ENCODE measurements at regions not wholly inside any gene's neighbourhood (a gene's known extent, or its start where the extent isn't known, plus 50 kb on each side); places are given as distances from the start of the nearest gene placed in this dataset.
A peak's percentile ranks its signal among the peaks of the same experiment; 100 is the strongest.

DNA sequence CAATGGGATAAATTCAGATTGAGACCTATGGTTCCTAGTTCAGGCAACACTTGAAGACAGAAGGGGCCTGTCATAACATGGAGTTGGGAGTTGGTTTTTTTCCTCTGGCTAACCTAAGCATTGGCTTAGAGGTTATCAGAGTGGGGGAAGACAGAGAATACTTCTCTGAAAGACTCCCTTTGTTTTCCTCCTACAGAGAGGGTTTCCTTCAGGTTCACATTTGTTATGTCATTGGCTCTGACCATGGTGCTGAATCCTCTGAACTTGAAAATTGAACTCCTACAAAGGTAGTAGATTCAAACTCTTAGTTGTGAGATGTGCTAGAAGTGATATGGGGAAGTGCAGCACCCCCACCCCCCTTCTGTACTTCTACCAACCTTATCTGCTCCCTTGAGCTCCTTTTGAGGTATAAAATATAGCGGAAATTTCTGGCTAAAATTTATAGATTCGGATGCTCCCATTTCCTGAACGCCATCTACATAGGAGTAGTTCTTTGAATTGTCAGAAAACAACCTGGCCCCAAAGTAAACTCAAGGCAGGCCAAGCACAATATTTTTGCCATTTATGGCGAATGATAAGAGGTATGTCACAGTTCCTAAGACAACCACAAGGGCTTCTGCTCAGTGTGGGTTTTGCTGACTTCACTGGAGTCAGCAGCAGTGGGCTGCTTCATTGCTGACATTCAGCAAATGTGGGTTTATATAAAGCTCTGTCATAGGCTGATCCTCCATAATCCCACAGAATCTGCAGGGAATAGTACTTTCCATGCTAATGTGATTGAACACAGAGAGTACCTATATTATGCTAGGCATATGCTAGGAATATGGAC, 131.6 kb upstream of the KLF14 start:
- DNase-seq (ENCODE audit: insufficient read length, low spot score), result no peak
- FAIRE-seq, result no peak
- TF ChIP-seq TAF1 (IDR thresholded peaks at IDR 0.05; ENCODE audit: low read depth, low read length), result no peak
- TF ChIP-seq SPI1 (IDR thresholded peaks at IDR 0.05; ENCODE audit: low read depth, low read length), result peak; percentile 19; the same call in 1 of the 2 replicates

DNA sequence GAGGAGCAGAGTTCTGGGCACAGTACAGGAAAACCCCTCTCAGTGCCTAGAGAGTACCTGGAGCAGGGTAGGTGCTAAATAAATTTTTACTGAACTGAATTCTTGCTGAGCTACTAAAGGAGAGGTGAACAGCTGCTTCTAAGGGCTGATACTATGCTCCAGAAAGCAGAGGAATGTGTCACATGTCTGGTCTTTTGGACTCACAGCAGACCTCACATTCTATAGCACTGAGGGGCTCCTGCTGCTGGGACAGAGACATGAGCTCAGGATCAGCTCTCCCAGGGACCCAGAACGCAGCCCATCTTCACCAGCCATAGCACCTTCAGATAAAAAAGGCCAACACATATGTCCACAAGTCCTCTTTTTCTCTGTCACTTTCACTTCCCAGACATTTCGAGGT, 133.0 kb upstream of the KLF14 start:
- FAIRE-seq (no peak), DNase-seq (ENCODE audit: insufficient read length, low spot score) (no peak)
- no peak for TF ChIP-seq SPI1 (IDR thresholded peaks at IDR 0.05; ENCODE audit: low read depth, low read length)
- no peak for TF ChIP-seq POLR2A (IDR thresholded peaks at IDR 0.05; ENCODE audit: low read depth, low read length)
- 0 out of 2 replicates have a peak, but pooled peaks have one; percentile 4 for TF ChIP-seq POLR2AphosphoS5 (IDR thresholded peaks at IDR 0.05; ENCODE audit: low read depth, low read length)
- TF ChIP-seq PAX5 (IDR thresholded peaks at IDR 0.05; ENCODE audit: insufficient read depth, low read length, severe bottlenecking), result no peak
- TF ChIP-seq POU2F2 (IDR thresholded peaks at IDR 0.05; ENCODE audit: low read depth, low read length), result no peak
- TF ChIP-seq TAF1 (IDR thresholded peaks at IDR 0.05; ENCODE audit: low read depth, low read length), result no peak

DNA sequence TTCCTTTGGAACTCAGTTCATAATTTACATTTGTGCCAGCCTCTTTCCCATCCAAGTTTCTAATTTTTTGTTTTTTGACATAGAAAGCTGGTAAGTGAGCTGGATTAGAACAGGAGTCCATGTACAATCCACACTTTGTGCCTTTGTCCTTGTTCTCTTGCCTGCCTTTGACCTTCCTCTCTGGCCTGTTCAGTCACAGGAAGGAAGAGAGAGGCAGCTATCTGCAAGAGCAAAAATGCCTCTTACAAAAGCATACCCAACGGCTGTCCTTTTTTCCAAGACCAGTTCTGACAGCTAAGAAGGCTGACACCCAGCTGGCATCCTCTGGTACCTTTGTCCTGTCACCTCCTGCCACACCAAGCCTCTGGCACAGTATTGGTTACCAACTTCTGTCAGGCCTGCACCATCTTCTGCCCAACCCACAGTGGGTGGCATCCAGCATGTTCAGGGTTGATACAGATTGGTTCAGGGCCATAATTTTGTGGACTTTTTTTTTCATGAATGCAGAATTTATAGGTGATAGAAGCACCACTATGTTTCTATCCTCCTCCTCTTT, 133.7 kb upstream of the KLF14 start:
- TF ChIP-seq POLR2AphosphoS5 (IDR thresholded peaks at IDR 0.05; ENCODE audit: low read depth, low read length) (no peak), POU2F2 (IDR thresholded peaks at IDR 0.05; ENCODE audit: low read depth, low read length) (no peak), TAF1 (IDR thresholded peaks at IDR 0.05; ENCODE audit: low read depth, low read length) (no peak), PAX5 (IDR thresholded peaks at IDR 0.05; ENCODE audit: insufficient read depth, low read length, severe bottlenecking) (no peak), SPI1 (IDR thresholded peaks at IDR 0.05; ENCODE audit: low read depth, low read length) (no peak), POLR2A (IDR thresholded peaks at IDR 0.05; ENCODE audit: low read depth, low read length) (no peak)
- DNase-seq (ENCODE audit: insufficient read length, low spot score) (no peak), FAIRE-seq (no peak)

DNA sequence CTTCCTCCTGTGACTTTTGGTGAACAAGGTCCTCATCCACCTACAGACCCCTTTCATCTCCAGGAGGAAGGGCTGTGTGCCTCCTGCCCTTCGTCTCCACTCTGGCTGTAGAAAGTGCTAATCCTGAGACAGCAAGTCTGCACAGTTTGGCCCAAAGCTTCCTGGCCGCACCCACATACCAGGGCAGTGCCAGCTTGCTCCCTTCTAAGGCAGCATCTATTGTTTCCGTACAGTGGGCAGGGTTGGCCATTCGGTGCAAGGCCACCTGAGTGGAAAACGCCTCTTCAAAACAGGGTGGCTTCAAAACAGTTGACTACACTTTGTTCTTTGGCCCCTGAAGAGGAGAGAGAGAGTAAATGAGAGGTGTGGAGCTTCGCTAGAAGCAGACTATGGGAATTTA, 134.1 kb upstream of the KLF14 start:
- TF ChIP-seq PAX5 (IDR thresholded peaks at IDR 0.05; ENCODE audit: insufficient read depth, low read length, severe bottlenecking) (no peak), SPI1 (IDR thresholded peaks at IDR 0.05; ENCODE audit: low read depth, low read length) (no peak), POLR2AphosphoS5 (IDR thresholded peaks at IDR 0.05; ENCODE audit: low read depth, low read length) (no peak), POU2F2 (IDR thresholded peaks at IDR 0.05; ENCODE audit: low read depth, low read length) (no peak), TAF1 (IDR thresholded peaks at IDR 0.05; ENCODE audit: low read depth, low read length) (no peak), POLR2A (IDR thresholded peaks at IDR 0.05; ENCODE audit: low read depth, low read length) (no peak)
- FAIRE-seq (no peak), DNase-seq (ENCODE audit: insufficient read length, low spot score) (no peak)

DNA sequence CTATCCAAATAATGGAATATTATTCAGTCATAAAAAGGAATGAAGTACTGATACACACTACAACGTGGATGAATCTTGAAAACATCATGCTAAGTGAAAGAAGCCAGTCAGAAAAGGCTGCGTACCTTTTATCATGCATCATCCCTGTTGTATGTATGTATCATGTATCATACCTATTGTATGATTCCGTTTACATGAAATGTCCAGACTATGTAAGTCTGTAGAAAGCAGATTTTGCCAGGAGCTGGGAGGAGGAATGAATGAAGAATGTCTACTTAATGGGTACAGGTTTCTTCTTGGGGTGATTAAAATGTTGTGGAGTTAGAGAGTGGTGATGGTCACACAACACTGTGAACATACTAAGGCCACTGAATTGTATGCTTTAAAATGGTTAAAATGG, 135.9 kb upstream of the KLF14 start:
- no peak for TF ChIP-seq SPI1 (IDR thresholded peaks at IDR 0.05; ENCODE audit: low read depth, low read length)
- FAIRE-seq (no peak), DNase-seq (ENCODE audit: insufficient read length, low spot score) (no peak)

DNA sequence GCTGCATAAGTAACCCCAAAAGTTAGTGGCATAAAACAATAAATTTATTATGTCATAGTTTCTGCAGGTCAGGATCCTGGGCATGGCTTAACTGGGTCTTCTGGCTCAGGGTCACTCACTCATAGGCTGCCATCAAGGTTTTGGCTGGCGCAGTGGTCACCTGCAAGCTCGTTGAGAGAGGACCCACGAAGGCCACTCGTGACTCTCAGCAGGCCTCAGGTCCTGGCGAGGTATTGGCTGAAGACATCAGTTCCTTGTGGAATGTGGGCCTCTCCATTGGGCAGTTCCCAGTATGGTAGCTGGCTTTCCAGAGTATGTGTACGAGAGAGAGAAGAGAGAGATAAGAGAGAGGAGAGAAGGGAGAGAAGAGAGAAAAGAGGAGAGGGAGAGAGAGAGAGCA, 138.3 kb upstream of the KLF14 start:
- TF ChIP-seq POLR2A (IDR thresholded peaks at IDR 0.05; ENCODE audit: low read depth, low read length), result no peak
- TF ChIP-seq POLR2AphosphoS5 (IDR thresholded peaks at IDR 0.05; ENCODE audit: low read depth, low read length), result no peak
- TF ChIP-seq POU2F2 (IDR thresholded peaks at IDR 0.05; ENCODE audit: low read depth, low read length), result no peak
- no peak for TF ChIP-seq PAX5 (IDR thresholded peaks at IDR 0.05; ENCODE audit: insufficient read depth, low read length, severe bottlenecking)
- no peak for TF ChIP-seq SPI1 (IDR thresholded peaks at IDR 0.05; ENCODE audit: low read depth, low read length)
- TF ChIP-seq TAF1 (IDR thresholded peaks at IDR 0.05; ENCODE audit: low read depth, low read length), result no peak
- FAIRE-seq (no peak), DNase-seq (ENCODE audit: insufficient read length, low spot score) (no peak)

DNA sequence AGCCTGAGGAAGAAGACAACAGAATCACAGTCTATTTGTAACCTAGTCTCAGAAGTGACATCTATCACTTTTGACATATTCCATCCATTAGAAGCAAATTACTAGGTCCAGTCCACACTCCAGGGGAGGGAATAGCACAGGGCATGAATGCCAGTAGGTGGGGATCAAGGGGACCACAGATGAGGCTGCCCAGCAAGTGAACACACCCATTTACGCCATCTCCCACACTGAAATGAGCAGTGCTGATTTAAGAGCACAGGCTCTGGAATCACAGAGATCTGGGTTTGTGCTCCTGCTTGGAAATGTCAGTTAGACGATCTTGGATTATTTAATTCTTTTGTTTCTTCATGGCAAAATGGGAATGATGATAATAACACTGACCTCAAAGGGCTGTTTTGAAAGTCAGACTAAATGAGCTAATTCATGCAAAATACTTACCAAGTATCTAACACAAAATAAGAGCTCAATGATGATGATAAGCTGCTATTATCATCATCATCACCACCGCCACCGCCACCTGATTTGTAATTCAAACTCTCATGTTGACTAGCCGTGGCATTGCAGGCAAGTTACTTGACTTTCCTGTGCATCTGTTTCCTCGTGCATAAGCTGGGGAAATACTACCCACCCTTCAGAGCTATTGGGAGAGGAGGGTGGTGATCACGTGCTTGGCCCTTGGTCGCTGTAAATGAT, 138.9 kb upstream of the KLF14 start:
- no peak for TF ChIP-seq POU2F2 (IDR thresholded peaks at IDR 0.05; ENCODE audit: low read depth, low read length)
- peak; percentile 59 for TF ChIP-seq POLR2A (IDR thresholded peaks at IDR 0.05; ENCODE audit: low read depth, low read length)
- peak; percentile 66; the same call in 1 of the 2 replicates for TF ChIP-seq POLR2AphosphoS5 (IDR thresholded peaks at IDR 0.05; ENCODE audit: low read depth, low read length)
- no peak for DNase-seq (ENCODE audit: insufficient read length, low spot score)
- no peak for FAIRE-seq

DNA sequence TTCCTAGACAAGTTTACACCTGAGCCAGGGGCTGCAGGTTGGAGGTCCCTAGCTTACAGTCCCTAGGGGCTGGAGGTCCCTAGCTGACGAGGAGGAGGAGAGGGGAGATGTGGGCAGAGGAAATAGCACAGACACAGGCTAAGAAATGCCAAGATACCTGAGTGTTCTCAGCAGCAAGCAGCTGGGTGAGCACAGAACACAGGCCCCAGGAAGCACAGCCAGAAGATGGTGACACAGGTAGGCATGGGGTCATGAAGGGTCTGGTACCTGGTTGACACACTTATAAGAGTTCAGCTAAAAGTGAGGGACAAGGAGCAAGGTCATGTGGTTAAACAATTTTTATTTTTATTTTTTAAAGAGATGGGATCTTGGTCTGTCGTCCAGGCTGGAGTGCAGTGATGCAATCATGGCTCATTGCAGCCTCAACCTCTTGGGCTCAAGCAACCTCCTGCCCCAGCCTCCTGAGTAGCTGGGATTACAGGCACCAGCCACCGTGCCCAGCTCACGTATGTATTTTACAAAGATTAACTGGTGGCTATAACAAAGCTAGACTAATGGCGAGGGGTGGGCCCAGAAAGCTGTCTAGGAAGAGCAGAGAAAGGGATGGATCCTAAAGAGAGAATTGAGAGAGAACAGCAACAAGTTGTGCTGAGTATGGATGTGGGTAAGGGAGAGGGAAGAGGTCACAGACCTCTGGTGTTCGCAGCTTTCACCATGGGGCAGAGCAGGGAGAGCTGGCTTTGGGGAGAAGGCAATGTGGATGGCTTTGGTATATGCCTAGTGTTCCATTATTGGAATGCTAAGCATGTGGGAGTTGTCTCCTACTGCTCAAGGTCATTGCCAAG, 140.3 kb upstream of the KLF14 start:
- peak; percentile 39; the same call in 1 of the 2 replicates for TF ChIP-seq POLR2AphosphoS5 (IDR thresholded peaks at IDR 0.05; ENCODE audit: low read depth, low read length)
- no peak for TF ChIP-seq POU2F2 (IDR thresholded peaks at IDR 0.05; ENCODE audit: low read depth, low read length)
- no peak for TF ChIP-seq SPI1 (IDR thresholded peaks at IDR 0.05; ENCODE audit: low read depth, low read length)
- FAIRE-seq, result peak; percentile 20

DNA sequence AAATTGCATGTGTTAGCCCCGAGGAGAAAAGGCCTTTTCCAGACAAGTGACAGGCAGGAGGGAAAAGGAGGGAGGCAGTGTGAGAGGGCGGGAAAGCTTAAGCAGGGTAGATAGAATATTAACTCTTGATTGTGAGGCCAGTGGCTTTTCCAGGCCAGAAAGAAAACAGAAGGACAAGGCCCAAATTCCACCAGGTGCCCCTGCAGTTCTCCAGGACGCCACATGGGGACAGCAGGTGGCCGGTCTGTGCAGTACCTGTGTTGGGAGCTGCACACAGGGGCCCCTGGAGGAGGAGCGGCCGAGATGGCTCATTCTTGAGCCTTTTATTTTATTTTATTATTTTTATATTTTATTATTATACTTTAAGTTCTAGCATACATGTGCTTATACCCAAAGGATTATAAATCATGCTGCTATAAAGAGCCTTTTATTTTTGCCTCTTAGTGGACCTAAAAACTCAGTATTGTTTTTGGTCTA, 141.3 kb upstream of the KLF14 start:
- DNase-seq (ENCODE audit: insufficient read length, low spot score) (peak; percentile 40), FAIRE-seq (peak; percentile 35)
- TF ChIP-seq POLR2AphosphoS5 (IDR thresholded peaks at IDR 0.05; ENCODE audit: low read depth, low read length) (no peak), POU2F2 (IDR thresholded peaks at IDR 0.05; ENCODE audit: low read depth, low read length) (no peak), PAX5 (IDR thresholded peaks at IDR 0.05; ENCODE audit: insufficient read depth, low read length, severe bottlenecking) (no peak), POLR2A (IDR thresholded peaks at IDR 0.05; ENCODE audit: low read depth, low read length) (no peak), SPI1 (IDR thresholded peaks at IDR 0.05; ENCODE audit: low read depth, low read length) (no peak), TAF1 (IDR thresholded peaks at IDR 0.05; ENCODE audit: low read depth, low read length) (no peak)

More for the DNA sequence above, 140.3 kb upstream of the KLF14 start:
- no peak for DNase-seq (ENCODE audit: insufficient read length, low spot score)
